ENCODE measurements at regions not wholly inside any gene's neighbourhood (a gene's known extent, or its start where the extent isn't known, plus 50 kb on each side); places are given as distances from the start of the nearest gene placed in this dataset.
"Not testable (repeated sequence)": the region's sequence is repeated elsewhere in the genome, so short reads cannot be mapped to it uniquely, and the experiment has no call there.

- intact Hi-C loops (cut with DNase I; ENCODE audit: low total_unique reads): no loop called here
- no peak overlapping the region for H3K27ac ChIP-seq
- H3K4me3 ChIP-seq: no peak overlapping the region
- DNase-seq: no peak
- no peaks in the 10 kb centered on the region for H3K27me3 ChIP-seq
- TF ChIP-seq POLR2A (IDR thresholded peaks at IDR 0.05) (no peak), CTCF (IDR thresholded peaks at IDR 0.05) (no peak)
- H3K36me3 ChIP-seq: no peaks in the 10 kb centered on the region
- H3K4me1 ChIP-seq: no peaks in the 10 kb centered on the region
- H3K9me3 ChIP-seq: no peaks in the 10 kb centered on the region
Observed at GRCh38 chr14:106087837-106088236, 561.5 kb downstream of the TMEM121 start.

GRCh38 chr14:106088860-106089259 lies 562.5 kb downstream of the TMEM121 start:
- H3K36me3 ChIP-seq; H3K4me1 ChIP-seq; H3K4me3 ChIP-seq; DNase-seq; H3K27ac ChIP-seq; H3K27me3 ChIP-seq; intact Hi-C loops (cut with DNase I; ENCODE audit: low total_unique reads); H3K9me3 ChIP-seq: not testable (repeated sequence)

- Histone ChIP-seq H3K36me3 (no peaks in the 10 kb centered on the region), H3K4me3 (no peak overlapping the region), H3K4me1 (no peaks in the 10 kb centered on the region), H3K9me3 (no peaks in the 10 kb centered on the region), H3K27ac (no peak overlapping the region), H3K27me3 (no peaks in the 10 kb centered on the region)
- intact Hi-C loops (cut with DNase I; ENCODE audit: low total_unique reads): no loop called here
- TF ChIP-seq POLR2A (IDR thresholded peaks at IDR 0.05): no peak
- TF ChIP-seq CTCF (IDR thresholded peaks at IDR 0.05): no peak
- DNase-seq: no peak
Observed at GRCh38 chr14:106094654-106095189, 568.3 kb downstream of the TMEM121 start.

- H3K27me3 ChIP-seq: no peaks in the 10 kb centered on the region
- H3K27ac ChIP-seq: no peak overlapping the region
- no peaks in the 10 kb centered on the region for H3K36me3 ChIP-seq
- no peak overlapping the region for H3K4me3 ChIP-seq
- H3K9me3 ChIP-seq: no peaks in the 10 kb centered on the region
- no peak for DNase-seq
- H3K4me1 ChIP-seq: no peaks in the 10 kb centered on the region
- TF ChIP-seq POLR2A (IDR thresholded peaks at IDR 0.05): no peak
- no peak for TF ChIP-seq CTCF (IDR thresholded peaks at IDR 0.05)
- intact Hi-C loops (cut with DNase I; ENCODE audit: low total_unique reads): no loop called here
Observed at GRCh38 chr14:106107703-106108102, 581.3 kb downstream of the TMEM121 start.

- no peaks in the 10 kb centered on the region for H3K27me3 ChIP-seq
- H3K9me3 ChIP-seq: no peaks in the 10 kb centered on the region
- no peak overlapping the region for H3K4me3 ChIP-seq
- intact Hi-C loops (cut with DNase I; ENCODE audit: low total_unique reads): no loop called here
- H3K36me3 ChIP-seq: no peaks in the 10 kb centered on the region
- no peak for DNase-seq
- TF ChIP-seq POLR2A (IDR thresholded peaks at IDR 0.05) (no peak), CTCF (IDR thresholded peaks at IDR 0.05) (no peak)
- H3K4me1 ChIP-seq: no peaks in the 10 kb centered on the region
- H3K27ac ChIP-seq: no peak overlapping the region
Observed at GRCh38 chr14:106109337-106109736, 583.0 kb downstream of the TMEM121 start.

GRCh38 chr14:106115401-106115800 lies 589.0 kb downstream of the TMEM121 start:
- H3K4me1 ChIP-seq: no peaks in the 10 kb centered on the region
- no peak overlapping the region for H3K27ac ChIP-seq
- no peak for DNase-seq
- H3K36me3 ChIP-seq: no peaks in the 10 kb centered on the region
- H3K27me3 ChIP-seq: peaks cover 0 to 2% of the 10 kb centered on the region in 2 donors
- H3K4me3 ChIP-seq: no peak overlapping the region
- no peak for TF ChIP-seq POLR2A (IDR thresholded peaks at IDR 0.05)
- no peak for TF ChIP-seq CTCF (IDR thresholded peaks at IDR 0.05)
- intact Hi-C loops (cut with DNase I; ENCODE audit: low total_unique reads): no loop called here
- H3K9me3 ChIP-seq: no peaks in the 10 kb centered on the region

GRCh38 chr14:106116339-106116930 lies 590.1 kb downstream of the TMEM121 start:
- H3K9me3 ChIP-seq; intact Hi-C loops (cut with DNase I; ENCODE audit: low total_unique reads); DNase-seq: not testable (repeated sequence)

More at GRCh38 chr14:106116339-106116930, 590.1 kb downstream of the TMEM121 start:
- H3K27me3 ChIP-seq, H3K4me3 ChIP-seq, H3K36me3 ChIP-seq, H3K4me1 ChIP-seq, H3K27ac ChIP-seq: not testable (repeated sequence)
